Cardiac muscle cell (in vitro differentiated cells and primary cell): ENCODE measurements at regions not wholly inside any gene's neighbourhood (a gene's known extent, or its start where the extent isn't known, plus 50 kb on each side); places are given as distances from the start of the nearest gene placed in this dataset.
"Not testable (repeated sequence)": the region's sequence is repeated elsewhere in the genome, so short reads cannot be mapped to it uniquely, and the experiment has no call there.

Source experiments
- DNase-seq, 2 donors: peaks; one replicate each; pipeline versions ENCODE4 v3.0.0 to v3.0.0-alpha.2; 2010 to 2017; ENCODE audit warnings: low read depth in 1 of 2, low spot score in 1 of 2
- H3K27ac ChIP-seq: fragments of 200-600 bp; sonication (generic); 2 replicates; pipeline ENCODE4 v1.5.1; 2016
- H3K27me3 ChIP-seq: fragments of 200-600 bp; sonication (generic); 2 replicates; pipeline ENCODE4 v1.6.0; 2016; ENCODE audit warnings: control low read depth
- H3K36me3 ChIP-seq: fragments of 200-600 bp; sonication (generic); 2 replicates; pipeline ENCODE4 v1.5.1; 2016; ENCODE audit warnings: control low read depth
- H3K4me1 ChIP-seq: fragments of 200-600 bp; sonication (generic); 2 replicates; pipeline ENCODE4 v1.8.1; 2017; ENCODE audit warnings: low read depth, mild to moderate bottlenecking, mixed run types
- H3K4me3 ChIP-seq: fragments of 200-600 bp; sonication (generic); 2 replicates; pipeline ENCODE4 v1.5.1; 2016; ENCODE audit warnings: mild to moderate bottlenecking
- H3K9me3 ChIP-seq: fragments of 200-600 bp; sonication (generic); 2 replicates; pipeline ENCODE4 v1.5.1; 2017; ENCODE audit warnings: low read depth, mild to moderate bottlenecking, control low read depth
- TF ChIP-seq, protein P1 (sequence below): IDR thresholded peaks from 2 replicates; pipeline ENCODE4 v1.5.1; 2012; ENCODE audit warnings: low read depth, mild to moderate bottlenecking, low read length

DNA sequence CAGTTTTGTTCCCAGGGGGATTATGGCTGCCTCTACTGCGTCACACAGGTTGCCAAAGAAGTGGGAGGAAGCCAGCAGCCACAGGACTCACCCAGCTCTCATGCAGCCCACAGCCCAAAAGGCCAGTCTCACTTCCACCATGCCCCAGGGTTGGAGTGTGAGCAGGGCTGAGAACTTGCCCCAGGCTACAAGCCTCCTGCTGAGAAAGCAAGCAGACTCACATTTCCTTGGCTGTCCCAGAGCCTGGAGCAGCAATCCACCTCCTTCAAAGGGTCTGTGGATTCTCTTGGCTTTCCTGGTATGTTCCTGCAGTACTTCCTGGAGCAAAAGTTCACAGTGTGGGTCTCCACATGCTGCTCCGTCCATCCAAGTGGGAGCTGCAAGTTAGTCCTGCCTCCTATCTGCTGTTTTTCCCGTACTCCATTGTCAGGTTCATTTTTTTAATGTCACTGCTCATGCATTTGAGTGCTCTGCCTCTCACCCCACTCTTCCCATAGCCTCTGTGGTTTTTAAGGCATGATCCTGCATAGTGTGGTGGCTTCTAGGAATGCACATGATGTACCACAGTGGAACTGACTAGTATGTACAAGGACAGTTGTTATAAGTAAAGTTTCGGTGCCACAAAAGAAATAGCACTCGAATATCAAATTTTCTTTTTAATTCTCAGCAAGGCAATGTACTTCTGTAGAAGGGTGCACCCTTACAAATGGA is 56.2 kb upstream of the ARHGEF7 start:
- Histone ChIP-seq H3K27ac (no peak overlapping the region), H3K36me3 (no peaks in the 10 kb centered on the region), H3K4me1 (no peaks in the 10 kb centered on the region), H3K9me3 (no peaks in the 10 kb centered on the region), H3K27me3 (peaks cover 1% of the 10 kb centered on the region), H3K4me3 (no peak overlapping the region)
- DNase-seq, result no peak
- TF ChIP-seq, protein P1, sequence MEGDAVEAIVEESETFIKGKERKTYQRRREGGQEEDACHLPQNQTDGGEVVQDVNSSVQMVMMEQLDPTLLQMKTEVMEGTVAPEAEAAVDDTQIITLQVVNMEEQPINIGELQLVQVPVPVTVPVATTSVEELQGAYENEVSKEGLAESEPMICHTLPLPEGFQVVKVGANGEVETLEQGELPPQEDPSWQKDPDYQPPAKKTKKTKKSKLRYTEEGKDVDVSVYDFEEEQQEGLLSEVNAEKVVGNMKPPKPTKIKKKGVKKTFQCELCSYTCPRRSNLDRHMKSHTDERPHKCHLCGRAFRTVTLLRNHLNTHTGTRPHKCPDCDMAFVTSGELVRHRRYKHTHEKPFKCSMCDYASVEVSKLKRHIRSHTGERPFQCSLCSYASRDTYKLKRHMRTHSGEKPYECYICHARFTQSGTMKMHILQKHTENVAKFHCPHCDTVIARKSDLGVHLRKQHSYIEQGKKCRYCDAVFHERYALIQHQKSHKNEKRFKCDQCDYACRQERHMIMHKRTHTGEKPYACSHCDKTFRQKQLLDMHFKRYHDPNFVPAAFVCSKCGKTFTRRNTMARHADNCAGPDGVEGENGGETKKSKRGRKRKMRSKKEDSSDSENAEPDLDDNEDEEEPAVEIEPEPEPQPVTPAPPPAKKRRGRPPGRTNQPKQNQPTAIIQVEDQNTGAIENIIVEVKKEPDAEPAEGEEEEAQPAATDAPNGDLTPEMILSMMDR, result no peak

DNA sequence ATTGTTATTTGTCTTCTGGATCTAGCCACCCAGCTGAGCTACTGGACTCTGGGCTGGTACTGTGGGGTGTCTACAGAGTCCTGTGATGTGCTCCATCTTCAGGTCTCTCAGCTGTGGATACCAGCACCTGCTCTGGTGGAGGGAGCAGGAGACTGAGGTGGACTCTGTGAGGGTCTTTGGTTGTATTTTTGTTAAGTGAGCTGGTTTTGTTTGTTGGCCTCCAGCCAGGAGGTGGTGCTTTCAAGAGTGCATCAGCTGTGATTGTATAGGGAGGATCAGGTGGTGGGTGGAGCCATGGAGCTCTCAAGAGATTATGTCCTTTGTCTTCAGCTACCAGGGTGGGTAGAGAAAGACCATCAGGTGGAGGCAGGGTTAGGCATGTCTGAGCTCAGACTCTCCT is 56.8 kb upstream of the ARHGEF7 start:
- not testable (repeated sequence) for H3K27ac ChIP-seq, H3K27me3 ChIP-seq, H3K4me1 ChIP-seq, H3K36me3 ChIP-seq, H3K9me3 ChIP-seq, H3K4me3 ChIP-seq, DNase-seq

DNA sequence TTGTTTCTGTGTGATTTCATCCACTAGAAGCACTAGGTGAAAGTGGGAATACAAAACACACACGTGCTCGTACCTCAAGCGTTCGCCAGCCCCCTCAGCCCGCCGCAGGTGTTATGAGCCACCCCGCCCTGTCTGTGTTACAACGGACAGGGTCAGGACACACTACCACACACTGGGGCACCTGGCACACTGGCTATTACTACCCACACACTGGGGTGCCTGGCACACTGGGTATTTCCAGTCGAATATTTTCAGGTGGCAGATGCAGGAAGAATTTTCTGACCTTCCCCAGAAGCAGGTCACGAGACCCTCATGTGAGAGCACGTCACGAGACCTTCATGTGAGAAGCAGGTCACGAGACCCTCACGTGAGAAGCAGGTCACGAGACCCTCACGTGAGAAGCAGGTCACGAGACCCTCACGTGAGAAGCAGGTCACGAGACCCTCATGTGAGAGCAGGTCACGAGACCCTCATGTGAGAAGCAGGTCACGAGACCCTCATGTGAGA is 63.3 kb upstream of the ARHGEF7 start:
- not testable (repeated sequence) for DNase-seq, H3K4me1 ChIP-seq, H3K4me3 ChIP-seq, H3K36me3 ChIP-seq, H3K27me3 ChIP-seq, H3K9me3 ChIP-seq, H3K27ac ChIP-seq

DNA sequence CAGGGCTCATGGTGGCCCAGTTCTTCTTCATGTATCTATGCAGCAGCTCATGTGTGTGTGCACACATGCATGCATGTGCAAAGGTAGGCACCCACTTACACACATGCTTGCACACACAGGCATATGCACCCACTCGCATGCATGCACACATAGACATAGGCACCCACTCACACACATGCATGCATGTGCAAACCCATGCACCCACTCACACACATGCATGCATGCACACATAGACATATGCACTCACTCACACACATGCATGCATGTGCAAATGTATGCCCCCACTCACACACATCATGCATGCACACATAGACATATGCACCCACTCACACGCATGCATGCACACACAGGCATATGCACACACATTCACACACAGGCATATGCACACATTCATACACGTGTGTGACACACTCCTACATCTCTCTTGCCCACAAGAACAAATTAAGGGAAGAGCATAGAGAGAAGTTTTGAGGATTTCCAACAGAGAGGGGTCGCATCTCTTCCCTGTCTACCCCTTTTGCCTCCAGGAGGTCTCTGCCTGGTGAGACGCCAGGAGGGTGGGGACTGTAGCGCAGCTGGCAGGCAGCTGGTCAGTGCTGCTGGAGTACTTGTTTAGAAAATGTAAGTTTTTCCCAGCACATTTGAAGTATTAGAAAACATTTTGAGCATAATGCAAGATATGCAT is 63.9 kb upstream of the ARHGEF7 start:
- H3K4me1 ChIP-seq, result no peaks in the 10 kb centered on the region
- TF ChIP-seq, protein P1, result no peak
- H3K27me3 ChIP-seq, result no peaks in the 10 kb centered on the region
- no peak for DNase-seq
- H3K36me3 ChIP-seq, result no peaks in the 10 kb centered on the region
- H3K27ac ChIP-seq, result no peak overlapping the region
- H3K9me3 ChIP-seq, result no peaks in the 10 kb centered on the region
- H3K4me3 ChIP-seq, result no peak overlapping the region

DNA sequence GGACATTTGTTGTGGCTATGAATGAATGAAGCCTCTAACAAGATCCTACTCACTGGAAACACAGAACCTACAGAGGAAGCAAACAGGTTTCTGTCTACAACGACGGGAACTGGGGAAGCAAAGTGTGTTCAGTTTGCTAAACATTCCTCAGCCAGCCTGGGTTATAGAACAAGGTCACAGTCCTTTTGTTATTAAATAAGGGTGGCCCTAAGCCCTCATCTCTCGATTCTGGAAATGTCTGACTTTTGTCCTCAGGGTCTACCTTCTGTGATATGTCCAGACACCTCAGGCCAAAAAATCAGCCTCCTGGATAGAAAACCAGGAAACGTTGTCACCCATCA is 64.6 kb upstream of the ARHGEF7 start:
- Histone ChIP-seq H3K4me1 (no peaks in the 10 kb centered on the region), H3K36me3 (no peaks in the 10 kb centered on the region), H3K27me3 (no peaks in the 10 kb centered on the region), H3K9me3 (no peaks in the 10 kb centered on the region), H3K4me3 (no peak overlapping the region), H3K27ac (no peak overlapping the region)
- no peak for DNase-seq
- TF ChIP-seq, protein P1, result no peak

DNA sequence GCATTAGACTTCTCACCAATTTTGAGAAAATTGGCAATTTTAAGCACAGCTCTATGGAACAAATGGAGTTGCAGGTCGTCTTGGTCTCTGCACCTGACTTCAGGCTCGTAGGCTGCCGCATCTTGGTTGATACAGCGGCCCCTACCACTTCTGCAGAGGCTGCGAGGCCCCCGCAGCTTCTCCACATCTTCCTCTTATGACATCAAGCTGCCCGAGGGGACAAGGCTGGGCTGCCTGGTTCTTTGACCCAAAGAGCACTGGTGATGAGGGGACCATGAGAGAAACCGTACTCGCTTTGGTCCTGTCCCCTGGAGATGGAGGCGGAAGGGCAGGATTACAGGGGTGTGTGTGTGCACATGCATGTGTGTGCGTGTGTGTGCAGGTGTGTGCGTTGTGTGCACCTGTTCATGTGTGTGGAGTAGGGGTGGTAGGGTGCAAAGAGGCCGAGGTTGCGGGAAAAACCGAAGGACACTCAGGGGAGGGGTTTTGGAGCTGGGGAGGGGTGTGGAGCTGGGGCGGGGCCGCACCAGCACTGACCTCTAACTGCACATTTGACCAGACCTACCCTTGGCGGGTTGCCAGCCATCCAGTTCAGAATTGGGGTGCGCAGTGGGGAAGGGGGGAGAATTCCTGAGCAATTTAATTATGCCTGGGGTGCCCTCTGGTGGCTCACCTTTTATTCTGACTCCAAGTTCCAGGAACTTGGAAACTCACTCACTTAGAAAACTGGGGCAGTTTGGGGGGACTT is 65.1 kb upstream of the ARHGEF7 start:
- no peak overlapping the region for H3K4me3 ChIP-seq
- H3K9me3 ChIP-seq, result no peaks in the 10 kb centered on the region
- DNase-seq, result peak; percentile 11 to 44
- TF ChIP-seq, protein P1, result peak; percentile 51
- no peaks in the 10 kb centered on the region for H3K4me1 ChIP-seq
- no peak overlapping the region for H3K27ac ChIP-seq
- no peaks in the 10 kb centered on the region for H3K27me3 ChIP-seq
- no peaks in the 10 kb centered on the region for H3K36me3 ChIP-seq
